HUES6 (cell line): ENCODE measurements at regions not wholly inside any gene's neighbourhood (a gene's known extent, or its start where the extent isn't known, plus 50 kb on each side); places are given as distances from the start of the nearest gene placed in this dataset.
A peak's percentile ranks its signal among the peaks of the same experiment; 100 is the strongest.

Experiments used
- H3K27ac ChIP-seq: 2 replicates; pipeline ENCODE4 v1.7.0; 2013; ENCODE audit warnings: low read depth, mild to moderate bottlenecking, low read length, inconsistent platforms
- H3K27me3 ChIP-seq: 2 replicates; pipeline ENCODE4 v1.6.1; 2013; ENCODE audit warnings: low read length; ENCODE audit not compliant: control insufficient read depth, insufficient read depth
- H3K36me3 ChIP-seq: 2 replicates; pipeline ENCODE4 v1.6.1; 2013; ENCODE audit warnings: low read length; ENCODE audit not compliant: control insufficient read depth, insufficient read depth
- H3K4me1 ChIP-seq: 2 replicates; pipeline ENCODE4 v1.6.1; 2013; ENCODE audit warnings: low read length; ENCODE audit not compliant: control insufficient read depth, insufficient read depth
- H3K4me3 ChIP-seq: 2 replicates; pipeline ENCODE4 v1.5.1; 2013; ENCODE audit warnings: low read depth, low read length
- H3K9ac ChIP-seq: one replicate; pipeline ENCODE4 v1.6.1; 2013; ENCODE audit warnings: mild to moderate bottlenecking, low read length
- H3K9me3 ChIP-seq: 2 replicates; pipeline ENCODE4 v1.6.1; 2013; ENCODE audit warnings: low read depth, low read length; ENCODE audit not compliant: control insufficient read depth, insufficient read depth

GRCh38 chr20:51335329-51335841 is 207.1 kb downstream of the NFATC2 start:
- Histone ChIP-seq H3K4me3 (no peak overlapping the region), H3K9ac (no peak overlapping the region), H3K27ac (no peak overlapping the region), H3K36me3 (no peaks in the 10 kb centered on the region), H3K4me1 (no peaks in the 10 kb centered on the region; the same call in 1 of the 2 replicates), H3K9me3 (no peaks in the 10 kb centered on the region), H3K27me3 (no peaks in the 10 kb centered on the region)

GRCh38 chr20:51334609-51335008 is 207.9 kb downstream of the NFATC2 start:
- H3K9me3 ChIP-seq, result no peaks in the 10 kb centered on the region
- no peak overlapping the region for H3K4me3 ChIP-seq
- H3K9ac ChIP-seq, result no peak overlapping the region
- no peaks in the 10 kb centered on the region; the same call in 1 of the 2 replicates for H3K4me1 ChIP-seq
- H3K36me3 ChIP-seq, result no peaks in the 10 kb centered on the region
- H3K27me3 ChIP-seq, result no peaks in the 10 kb centered on the region
- H3K27ac ChIP-seq, result no peak overlapping the region

DNA sequence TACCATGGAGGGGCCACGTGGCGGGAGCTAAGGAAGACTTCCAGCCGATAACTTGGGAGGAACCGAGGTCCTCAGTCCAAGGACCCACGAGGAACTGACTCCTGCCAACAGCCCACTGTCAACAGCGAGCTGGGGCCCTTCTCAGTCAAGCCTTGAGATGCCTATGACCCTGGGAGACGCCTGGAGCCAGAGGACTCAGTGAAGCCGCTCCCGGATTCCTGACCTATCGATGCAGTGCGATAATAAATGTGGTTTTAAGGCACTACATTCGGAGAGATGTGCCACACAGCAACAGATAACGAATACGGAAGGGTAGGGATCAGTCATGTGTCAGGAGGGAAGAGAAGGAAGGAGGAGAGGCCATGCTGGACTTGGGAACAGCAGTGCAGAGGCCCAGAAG is 208.5 kb downstream of the NFATC2 start:
- Histone ChIP-seq H3K4me3 (no peak overlapping the region), H3K27ac (no peak overlapping the region), H3K4me1 (no peaks in the 10 kb centered on the region; the same call in 1 of the 2 replicates), H3K9me3 (no peaks in the 10 kb centered on the region), H3K9ac (no peak overlapping the region), H3K27me3 (no peaks in the 10 kb centered on the region), H3K36me3 (no peaks in the 10 kb centered on the region)

DNA sequence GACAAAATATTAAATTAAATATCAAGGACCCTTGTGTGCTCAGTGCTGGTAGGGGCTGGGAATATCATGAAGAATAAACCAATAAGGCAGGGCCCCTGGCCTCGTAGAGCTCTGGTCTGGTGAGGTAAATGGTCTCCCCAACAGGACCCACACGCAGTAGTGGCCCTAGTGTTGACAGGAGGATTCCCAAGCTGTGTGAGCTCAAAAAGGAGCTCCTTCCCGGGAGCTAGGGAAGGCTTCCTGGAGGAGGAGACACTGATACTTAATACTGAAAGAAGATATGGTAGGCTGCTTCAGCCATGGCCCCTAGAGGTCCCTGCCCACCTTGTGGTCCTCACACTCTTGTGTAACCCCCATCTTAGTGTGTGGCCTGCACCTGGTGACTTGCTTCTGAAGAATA is 209.1 kb downstream of the NFATC2 start:
- Histone ChIP-seq H3K4me3 (no peak overlapping the region), H3K9ac (no peak overlapping the region), H3K36me3 (no peaks in the 10 kb centered on the region), H3K27me3 (no peaks in the 10 kb centered on the region), H3K27ac (no peak overlapping the region), H3K9me3 (no peaks in the 10 kb centered on the region), H3K4me1 (no peaks in the 10 kb centered on the region; the same call in 1 of the 2 replicates)

GRCh38 chr20:51331481-51331880 is 211.0 kb downstream of the NFATC2 start:
- Histone ChIP-seq H3K4me3 (no peak overlapping the region), H3K9me3 (no peaks in the 10 kb centered on the region), H3K9ac (no peak overlapping the region), H3K27me3 (no peaks in the 10 kb centered on the region), H3K36me3 (no peaks in the 10 kb centered on the region), H3K27ac (no peak overlapping the region), H3K4me1 (peaks cover under 1% of the 10 kb centered on the region; the same call in 1 of the 2 replicates)

DNA sequence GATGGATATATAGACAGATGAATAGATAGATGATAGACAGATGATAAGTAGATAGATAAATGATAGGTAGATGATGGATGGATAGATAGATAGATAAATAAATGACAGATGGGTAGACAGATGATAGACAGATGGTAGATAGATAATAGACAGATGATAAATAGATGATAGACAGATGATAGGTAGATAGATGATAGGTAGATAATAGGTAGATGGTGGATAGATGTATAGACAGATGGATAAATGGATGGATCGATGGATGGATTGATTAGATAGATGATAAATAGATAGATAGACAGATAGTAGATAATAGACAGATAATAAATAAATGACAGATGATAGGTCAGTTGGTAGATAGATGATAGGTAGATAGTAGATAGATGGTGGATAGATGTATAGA is 212.7 kb downstream of the NFATC2 start:
- Histone ChIP-seq H3K36me3 (no peaks in the 10 kb centered on the region), H3K4me3 (no peak overlapping the region), H3K27me3 (no peaks in the 10 kb centered on the region), H3K9me3 (peaks cover 5% of the 10 kb centered on the region), H3K9ac (no peak overlapping the region), H3K4me1 (0 out of 2 replicates have a peak, but pooled peaks cover 3% of the 10 kb centered on the region), H3K27ac (no peak overlapping the region)

- peaks cover 9% of the 10 kb centered on the region; the same call in 1 of the 2 replicates for H3K4me1 ChIP-seq
- H3K9ac ChIP-seq, result no peak overlapping the region
- H3K27ac ChIP-seq, result no peak overlapping the region
- H3K27me3 ChIP-seq, result no peaks in the 10 kb centered on the region
- H3K36me3 ChIP-seq, result no peaks in the 10 kb centered on the region
- no peak overlapping the region for H3K4me3 ChIP-seq
- H3K9me3 ChIP-seq, result peaks cover 5% of the 10 kb centered on the region
Measured at GRCh38 chr20:51327251-51327841, 215.2 kb downstream of the NFATC2 start.

GRCh38 chr20:51326201-51326819 is 216.2 kb downstream of the NFATC2 start:
- peaks cover 18% of the 10 kb centered on the region for H3K4me1 ChIP-seq
- no peaks in the 10 kb centered on the region for H3K27me3 ChIP-seq
- H3K36me3 ChIP-seq, result no peaks in the 10 kb centered on the region
- no peak overlapping the region for H3K27ac ChIP-seq
- no peak overlapping the region for H3K4me3 ChIP-seq
- no peak overlapping the region for H3K9ac ChIP-seq
- peaks cover 5% of the 10 kb centered on the region for H3K9me3 ChIP-seq

DNA sequence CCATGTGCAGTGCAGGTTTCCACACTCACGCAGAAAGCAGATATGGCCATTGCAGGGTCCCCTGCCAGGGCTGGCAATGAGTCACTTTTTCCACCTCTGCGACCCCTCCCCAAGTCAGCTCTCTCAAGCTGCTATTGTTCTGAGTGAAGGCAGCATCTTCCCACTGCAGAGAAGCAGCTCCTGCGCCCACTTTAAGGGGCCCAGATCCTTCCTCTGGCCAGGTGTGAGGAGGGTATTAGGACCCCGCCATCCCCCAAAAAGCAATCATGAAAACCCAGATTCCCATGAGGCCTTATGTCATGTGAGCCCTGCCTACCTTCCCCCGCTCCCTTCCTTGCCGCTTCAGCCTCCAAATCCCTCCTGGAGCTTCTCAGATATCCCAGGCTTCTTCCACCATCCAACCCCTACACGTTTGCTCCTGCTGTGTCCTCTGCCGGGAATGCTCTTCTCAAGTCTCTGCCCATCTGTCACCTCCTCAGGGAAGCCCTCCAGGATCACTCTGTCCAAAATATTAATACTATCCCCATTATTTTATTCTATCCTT is 220.3 kb downstream of the NFATC2 start:
- no peaks in the 10 kb centered on the region for H3K36me3 ChIP-seq
- H3K9me3 ChIP-seq, result peaks cover 5% of the 10 kb centered on the region
- no peak overlapping the region for H3K27ac ChIP-seq
- peaks cover 34% of the 10 kb centered on the region for H3K4me1 ChIP-seq
- no peaks in the 10 kb centered on the region for H3K27me3 ChIP-seq
- H3K9ac ChIP-seq, result peak overlapping the region; percentile 25
- H3K4me3 ChIP-seq, result no peak overlapping the region

- Histone ChIP-seq H3K4me1 (peaks cover 34% of the 10 kb centered on the region), H3K9me3 (peaks cover 5% of the 10 kb centered on the region), H3K36me3 (no peaks in the 10 kb centered on the region), H3K4me3 (no peak overlapping the region), H3K9ac (peak overlapping the region; percentile 25), H3K27ac (no peak overlapping the region), H3K27me3 (no peaks in the 10 kb centered on the region)
Measured at GRCh38 chr20:51321343-51322163, 221.0 kb downstream of the NFATC2 start.
